GM21619 (cell line): ENCODE measurements at regions not wholly inside any gene's neighbourhood (a gene's known extent, or its start where the extent isn't known, plus 50 kb on each side); places are given as distances from the start of the nearest gene placed in this dataset.
"Not testable (repeated sequence)": the region's sequence is repeated elsewhere in the genome, so short reads cannot be mapped to it uniquely, and the experiment has no call there.

ENCODE experiments used
- ATAC-seq: cut with Tn5 transposase; IDR thresholded peaks from one replicate; pipeline ENCODE4 v1.9.1; 2021; ENCODE audit not compliant: unreplicated experiment

DNA sequence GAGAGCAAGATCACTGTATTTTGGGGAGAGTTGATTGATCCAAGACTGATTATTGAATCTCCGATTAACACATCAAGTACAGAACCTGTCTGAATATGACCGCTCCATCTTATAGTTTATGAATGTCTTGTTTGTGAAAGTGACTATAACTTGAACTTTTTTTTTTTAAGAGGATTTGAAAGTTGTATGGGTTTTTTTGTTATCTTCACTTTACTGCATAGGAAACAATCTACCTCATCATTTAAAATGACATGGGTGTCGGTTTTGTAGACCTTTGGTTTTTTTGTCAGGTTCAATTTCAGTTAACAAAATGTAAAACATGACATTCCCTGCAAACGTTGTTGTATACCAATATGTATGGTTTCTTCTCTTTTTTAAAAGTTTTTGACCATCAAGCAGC, 103.0 kb upstream of the NUDT6 start:
- no peak for ATAC-seq

DNA sequence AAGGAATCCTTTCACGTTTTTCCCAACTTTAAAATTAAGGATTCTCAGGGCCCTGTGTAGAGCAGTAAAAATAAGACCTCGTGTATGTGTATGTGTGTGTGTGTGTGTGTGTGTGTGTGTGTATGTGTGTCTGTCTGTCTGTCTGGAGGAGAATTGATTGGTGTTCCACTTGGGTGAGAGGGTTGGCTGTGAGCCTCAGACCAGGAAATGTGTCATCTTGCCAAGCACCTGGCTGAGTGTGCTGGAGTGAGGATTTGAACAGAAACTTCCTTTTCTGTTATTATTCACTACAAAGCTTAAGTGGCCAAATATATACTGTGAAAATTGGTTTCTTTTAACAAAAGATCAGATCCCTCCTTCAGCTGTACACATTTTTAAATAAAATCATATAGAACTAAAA, 103.6 kb upstream of the NUDT6 start:
- not testable (repeated sequence) for ATAC-seq

DNA sequence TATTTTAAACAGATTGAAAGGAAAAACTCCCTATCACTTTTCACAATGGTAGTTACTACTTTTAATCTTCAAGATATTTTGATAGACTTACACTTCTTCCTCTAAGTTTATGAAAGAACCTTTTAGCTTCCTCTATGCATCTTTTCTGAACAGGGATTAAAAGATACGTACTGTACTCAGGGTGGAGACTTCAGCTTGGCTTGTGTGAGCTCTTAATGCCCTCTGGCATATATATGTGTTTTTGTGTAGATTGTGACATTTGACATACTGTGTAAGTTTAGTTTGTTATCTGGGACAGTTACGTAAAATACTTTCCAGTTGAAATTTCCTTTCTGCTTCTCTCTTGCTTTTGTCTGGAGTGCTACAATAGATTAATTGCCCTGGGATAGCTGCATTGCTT, 109.3 kb upstream of the NUDT6 start:
- ATAC-seq: no peak

DNA sequence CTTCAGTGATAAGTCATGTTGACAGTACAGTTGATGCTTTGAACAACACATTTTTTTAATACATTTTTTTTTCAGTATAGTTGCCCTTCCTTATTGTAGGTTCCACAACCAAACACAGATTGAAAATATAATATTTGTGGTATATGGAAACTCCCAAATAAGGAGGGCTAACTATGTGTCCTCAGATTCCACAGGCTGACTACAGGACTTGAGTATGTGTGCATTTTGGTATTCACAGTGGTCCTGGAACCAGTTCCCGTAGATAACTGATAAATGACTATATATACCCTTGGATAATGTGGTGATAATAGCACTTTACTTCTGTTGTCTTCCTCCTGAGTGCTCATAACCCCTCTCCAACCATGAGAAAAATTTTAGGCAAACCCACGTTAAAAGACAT, 111.6 kb upstream of the NUDT6 start:
- ATAC-seq: no peak

DNA sequence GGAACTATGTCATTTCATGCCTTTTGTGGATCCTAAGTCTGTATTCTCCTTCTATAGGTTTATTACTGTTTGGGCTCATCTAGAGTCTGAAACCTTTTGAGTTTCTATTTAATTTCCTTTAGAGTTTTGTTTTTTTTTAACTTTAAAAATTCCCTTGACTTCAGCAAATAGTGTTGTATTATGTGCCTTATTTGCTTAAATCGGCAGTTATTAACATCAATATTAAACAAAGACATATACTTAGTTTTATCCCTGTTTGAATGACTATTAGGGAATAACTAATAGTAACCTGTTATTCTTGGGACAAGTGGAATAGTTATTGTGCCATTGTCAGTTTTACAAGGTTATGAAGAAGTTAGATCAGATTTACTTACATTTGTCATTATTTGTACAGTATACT, 112.8 kb upstream of the NUDT6 start:
- ATAC-seq: no peak

DNA sequence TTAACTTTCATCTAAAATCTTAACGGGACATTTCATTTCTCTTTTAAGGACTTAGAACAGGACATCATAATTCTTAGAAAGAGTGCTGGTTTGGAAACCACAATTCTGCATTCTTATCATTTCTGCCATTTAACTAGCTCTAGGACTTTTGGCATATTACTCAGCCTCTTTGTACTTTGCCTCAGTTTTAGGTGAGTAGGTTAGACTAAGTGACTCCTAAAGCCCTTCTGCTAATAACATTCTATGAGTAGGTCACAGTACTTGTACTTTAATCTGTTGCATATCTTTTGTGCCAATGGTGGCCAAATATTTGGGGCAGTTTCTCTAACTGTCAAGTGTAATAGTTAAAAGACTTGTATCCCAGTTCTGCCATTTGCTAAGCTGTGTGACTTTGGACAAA, 115.4 kb upstream of the NUDT6 start:
- ATAC-seq: no peak

DNA sequence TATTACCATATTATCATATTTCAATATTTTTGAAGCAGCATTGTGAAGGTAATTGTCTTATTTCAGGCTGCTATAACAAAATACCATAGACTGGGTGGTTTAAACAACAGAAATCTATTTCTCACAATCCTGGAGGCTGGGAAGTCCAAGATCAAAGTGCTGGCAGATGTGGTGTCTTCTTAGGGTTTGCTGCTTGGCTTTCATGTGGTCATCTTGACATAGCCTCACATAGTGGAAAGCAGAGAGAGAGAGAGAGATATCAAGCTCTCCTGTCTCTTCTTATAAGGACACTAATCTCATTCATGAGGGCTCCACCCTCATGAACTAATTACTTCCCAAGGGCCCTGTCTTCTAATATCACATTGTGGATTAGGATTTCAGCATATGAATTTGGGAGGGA, 119.7 kb upstream of the NUDT6 start:
- ATAC-seq: no peak

DNA sequence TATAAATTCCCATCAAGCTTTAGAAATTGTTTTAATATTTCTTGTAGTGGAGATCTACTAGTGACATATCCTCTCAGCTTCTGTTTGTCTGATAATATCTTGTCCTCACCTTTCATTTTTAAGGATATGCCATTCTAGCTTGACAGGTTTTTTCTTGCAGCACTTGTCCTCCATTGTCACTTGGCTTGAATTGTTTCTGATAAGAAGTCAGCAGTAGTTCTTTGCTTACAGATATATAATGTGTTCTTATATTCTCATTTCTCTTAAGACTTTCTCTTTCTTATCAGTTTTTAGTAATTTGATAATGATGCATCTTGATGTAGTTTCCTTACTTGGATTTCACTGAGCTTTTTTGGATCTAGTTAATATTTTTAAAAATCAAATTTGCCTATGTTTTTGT, 120.6 kb upstream of the NUDT6 start:
- ATAC-seq: no peak

DNA sequence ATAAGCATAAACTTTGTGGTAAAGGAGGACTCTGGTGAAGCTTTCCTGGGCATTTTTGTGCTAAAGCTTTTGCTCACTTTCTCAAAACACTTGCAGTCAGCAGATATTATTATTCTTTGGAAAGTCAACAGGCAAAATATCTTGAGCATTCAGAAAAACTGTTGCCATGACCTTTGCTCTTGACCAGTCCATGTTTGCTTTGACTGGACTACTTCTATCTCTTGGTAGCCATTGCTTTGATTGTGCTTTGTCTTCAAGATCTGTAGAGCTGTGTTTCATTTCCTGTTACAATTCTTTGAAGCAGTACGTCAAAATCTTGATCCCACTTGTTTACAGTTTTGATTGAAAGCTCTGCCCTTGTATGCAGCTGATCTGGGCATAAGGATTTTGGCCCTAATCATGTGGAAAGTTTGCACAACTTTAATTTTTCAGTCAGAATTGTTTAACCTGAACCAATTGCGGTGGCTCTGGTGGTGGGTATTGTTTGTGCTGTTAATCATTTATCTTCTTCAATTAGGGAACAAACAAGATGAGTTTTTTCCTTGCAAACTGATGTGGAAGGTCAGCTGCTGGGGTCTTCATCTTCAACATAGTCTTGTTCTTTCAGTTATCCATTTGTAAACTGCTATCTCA, 121.5 kb upstream of the NUDT6 start:
- ATAC-seq: no peak

DNA sequence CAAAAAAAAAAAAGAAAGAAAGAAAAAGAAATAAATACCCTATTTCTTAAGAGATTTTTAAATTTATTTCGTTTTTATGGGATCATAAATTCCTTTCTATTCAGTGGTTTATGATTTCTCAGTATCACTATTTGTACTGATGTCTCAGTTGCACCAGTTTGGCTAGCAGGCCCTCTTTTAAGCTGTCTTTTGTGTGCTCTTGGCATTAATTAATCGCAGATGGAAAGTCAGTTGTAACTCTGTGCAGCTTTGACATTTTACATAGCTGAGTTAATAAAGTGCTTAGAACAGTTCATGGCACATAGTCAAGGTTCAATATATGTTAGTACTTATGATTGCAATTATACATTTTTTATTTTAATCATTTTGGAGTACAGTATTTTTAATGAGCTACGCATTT, 123.7 kb upstream of the NUDT6 start:
- no peak for ATAC-seq

DNA sequence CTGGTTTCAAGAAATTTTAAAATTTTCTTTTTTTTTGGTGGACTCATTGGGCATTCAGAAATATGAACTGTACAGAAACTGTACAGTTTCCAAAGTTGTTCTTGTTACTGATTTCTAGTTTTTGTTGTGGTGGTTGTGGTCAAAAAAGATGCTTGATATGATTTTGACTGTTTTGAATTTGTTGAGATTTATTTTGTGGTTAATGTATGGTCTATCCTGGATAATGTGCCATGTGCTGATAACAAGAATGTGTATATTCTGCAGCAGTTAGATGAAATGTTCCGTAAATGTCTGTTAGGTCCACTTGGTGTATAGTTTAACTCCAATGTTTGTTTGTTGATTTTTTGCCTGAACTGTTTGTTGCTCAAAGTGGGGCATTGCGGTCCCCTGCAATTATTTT, 127.6 kb upstream of the NUDT6 start:
- ATAC-seq: no peak

DNA sequence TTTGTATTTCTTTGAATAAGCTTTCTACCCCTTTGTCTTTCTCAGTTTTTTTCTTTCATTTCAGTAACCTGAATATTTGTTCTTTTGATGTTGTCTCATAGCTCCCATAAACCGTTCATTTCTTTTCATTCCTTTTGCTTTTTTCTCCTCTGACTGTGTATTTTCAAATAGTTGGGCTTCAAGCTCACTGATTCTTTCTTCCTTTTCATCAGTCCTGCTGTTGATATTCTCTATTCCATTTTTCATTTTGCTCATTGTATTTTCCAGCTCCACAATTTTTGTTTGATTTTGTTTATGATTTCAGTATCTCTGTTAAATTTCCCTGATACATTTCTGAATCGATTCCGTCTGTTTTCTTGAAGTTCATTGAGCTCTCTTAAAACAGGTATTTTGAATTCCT, 129.6 kb upstream of the NUDT6 start:
- ATAC-seq: no peak

DNA sequence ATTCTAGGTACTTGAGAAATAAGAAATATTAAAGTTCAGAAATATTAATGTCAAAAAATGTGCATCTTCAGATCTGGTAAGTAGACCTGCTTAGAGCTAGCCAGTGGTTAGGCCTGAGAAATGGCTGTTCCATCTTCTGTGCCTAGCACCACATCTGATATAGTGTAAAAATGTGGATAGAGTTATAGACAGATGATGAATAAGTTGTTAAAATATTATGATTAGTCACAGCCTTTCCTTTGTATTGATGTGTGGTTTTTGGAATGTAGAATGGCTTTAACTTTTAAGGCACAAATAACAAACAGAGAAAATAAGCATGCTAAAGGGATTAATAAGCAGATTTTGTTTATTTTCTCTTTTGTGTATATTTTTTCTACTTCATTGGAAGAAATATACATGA, 133.5 kb upstream of the NUDT6 start:
- no peak for ATAC-seq

DNA sequence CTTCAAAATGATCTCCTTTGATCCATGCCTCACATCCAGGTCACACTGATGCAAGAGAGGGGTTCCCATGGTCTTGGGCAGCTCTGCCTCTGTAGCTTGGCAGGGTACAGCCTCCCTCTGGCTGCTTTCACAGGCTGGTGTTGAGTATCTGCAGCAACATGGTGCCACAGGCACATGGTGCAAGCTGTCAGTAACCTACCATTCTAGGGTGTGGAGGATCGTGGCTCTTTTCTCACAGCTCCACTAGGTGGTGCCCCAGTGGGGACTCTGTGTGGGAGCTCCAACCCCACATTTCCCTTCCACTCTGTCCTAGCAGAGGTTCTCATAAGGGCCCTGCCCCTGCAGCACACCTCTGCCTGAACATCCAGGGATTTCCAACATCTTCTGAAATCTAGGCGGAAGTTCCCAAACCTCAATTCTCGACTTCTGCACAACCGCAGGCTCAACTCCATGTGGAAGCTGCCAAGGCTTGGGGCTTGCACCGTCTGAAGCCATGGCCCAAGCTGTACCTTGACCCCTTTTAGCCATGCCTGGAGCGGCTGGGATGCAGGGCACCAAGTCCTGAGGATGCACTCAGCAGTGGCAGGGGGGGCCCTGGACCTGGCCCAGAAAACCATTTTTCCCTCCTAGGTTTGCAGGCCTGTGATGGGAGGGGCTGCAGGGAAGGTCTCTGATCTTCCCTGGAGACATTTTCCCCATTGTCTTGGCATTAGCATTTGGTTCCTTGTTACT, 137.8 kb upstream of the NUDT6 start:
- no peak for ATAC-seq

DNA sequence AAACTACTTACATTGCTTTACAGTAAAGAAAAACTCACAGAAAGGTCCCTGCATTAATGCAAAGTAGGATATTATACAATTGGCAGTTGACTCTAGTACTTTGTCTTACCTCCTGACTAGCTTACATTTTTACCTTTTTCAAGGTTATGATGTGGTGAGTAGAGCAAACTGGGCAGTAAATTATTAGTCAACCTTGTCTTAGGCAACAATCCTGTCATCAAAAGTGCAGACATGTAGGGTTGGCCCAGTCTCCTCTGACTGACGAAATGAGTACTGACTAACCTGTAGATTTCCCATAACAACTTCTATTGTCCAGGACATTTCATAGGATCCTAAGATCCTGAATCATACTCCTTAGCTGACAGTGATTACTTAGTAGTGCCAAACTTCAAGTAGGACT, 142.0 kb upstream of the NUDT6 start:
- no peak for ATAC-seq

DNA sequence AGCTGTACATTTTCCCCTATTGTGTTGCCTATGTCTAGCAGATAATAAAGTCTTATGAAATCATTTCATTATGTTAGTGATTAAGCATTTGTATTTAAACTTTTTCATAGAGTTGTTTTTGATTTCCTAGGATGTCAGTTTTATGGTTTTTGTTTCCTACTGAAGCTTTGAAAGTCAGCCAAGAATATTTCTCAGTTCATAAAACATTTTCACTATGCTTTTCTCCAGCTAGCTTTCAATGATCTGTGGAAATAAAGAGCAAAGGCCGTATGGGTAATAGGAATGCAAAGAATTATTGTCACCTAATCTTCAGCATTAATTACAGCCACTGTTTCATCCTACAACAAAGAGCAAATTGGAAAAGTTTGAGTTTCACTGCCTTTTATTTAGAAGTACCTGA, 145.7 kb upstream of the NUDT6 start:
- no peak for ATAC-seq

DNA sequence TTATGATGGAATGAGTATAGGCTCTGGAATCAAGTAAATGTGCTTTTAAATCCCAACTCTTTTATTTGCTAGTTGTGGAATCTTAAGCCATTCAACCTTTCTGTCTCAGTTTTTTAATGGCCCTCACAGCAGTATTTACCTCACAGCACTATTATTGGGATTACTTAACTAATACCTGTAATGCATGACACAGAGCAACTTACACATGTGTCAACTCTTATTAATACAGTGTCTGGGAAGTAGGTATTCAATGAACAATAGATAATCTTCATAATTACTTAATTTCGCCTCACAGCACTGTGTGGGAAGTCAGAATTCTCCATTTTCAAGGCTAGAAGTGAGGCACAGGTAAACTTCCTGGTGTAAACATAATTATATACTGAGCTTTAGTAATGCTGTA, 149.7 kb upstream of the NUDT6 start:
- ATAC-seq: no peak

DNA sequence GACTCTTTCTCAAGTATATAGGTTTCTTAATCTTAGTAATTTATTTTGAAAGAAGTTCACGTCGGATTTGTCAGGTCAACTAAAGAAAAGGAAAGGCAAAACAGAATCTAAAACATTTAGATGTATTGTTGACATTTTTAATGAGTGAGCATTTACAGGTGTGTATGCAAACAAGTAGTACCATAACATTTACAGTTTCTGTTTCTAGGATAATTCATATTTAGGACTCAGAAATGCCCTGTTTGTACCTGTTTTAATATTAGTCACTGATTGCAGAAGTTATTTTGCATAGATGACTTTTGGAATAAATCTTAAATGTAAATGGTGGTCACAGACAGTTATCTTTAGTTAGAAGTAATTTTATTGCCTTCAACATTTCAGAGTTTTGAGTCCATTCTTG, 151.3 kb upstream of the NUDT6 start:
- no peak for ATAC-seq

DNA sequence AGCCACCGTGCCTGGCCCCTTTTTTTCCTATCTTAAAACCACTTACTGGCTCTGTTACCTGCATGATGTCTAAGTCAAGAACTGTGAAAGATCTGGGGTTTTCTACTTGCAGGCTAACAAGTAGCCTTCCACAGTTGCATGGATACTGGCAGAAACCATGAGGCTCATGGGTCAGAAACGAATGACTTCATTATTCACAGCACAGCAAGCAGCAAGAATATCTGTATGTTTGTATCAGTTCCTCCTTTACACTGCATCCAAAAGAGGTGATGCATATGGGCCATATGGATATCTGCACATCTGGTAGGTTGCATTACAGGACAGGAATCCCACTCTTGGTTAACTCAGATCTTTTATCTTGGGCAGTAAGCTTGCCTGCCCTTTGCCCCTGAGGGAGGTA, 154.9 kb upstream of the NUDT6 start:
- ATAC-seq: no peak

DNA sequence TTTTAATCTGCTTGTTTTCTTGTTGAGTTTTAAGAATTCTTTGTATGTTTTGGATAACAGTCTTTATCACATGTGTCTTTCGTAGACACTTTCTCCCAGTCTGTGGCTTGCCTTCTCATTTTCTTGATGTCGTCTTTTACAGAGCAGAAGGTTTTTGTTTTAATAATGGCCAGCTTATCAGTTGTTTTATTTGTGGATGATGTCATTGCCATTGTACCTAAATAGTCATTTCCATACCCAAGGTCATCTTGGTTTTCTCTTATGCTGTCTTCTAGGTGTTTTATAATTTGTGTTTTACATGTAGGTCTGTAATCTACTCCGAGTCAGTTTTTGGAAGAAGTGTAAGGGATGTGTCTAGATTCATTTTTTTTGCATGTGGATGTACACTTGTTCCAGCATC, 159.6 kb upstream of the NUDT6 start:
- no peak for ATAC-seq

DNA sequence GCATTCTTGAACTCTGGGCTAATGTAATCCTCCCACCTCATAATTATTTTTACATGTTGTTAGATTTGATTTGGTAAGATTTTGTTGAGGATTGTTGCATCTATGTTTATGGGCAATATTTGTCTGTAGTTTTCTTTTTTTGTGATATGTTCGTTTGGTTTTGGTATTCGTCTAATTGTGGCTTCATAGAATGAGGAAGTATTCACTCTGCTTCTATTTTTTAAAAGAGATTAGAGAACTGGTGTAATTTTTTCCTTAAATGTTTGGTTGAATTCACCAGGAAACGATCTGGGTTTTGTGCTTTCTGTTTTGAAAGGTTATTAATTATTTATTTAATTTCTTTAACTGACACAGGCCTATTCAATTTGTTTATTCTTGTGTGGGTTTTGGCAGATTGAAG, 161.2 kb upstream of the NUDT6 start:
- ATAC-seq: no peak

DNA sequence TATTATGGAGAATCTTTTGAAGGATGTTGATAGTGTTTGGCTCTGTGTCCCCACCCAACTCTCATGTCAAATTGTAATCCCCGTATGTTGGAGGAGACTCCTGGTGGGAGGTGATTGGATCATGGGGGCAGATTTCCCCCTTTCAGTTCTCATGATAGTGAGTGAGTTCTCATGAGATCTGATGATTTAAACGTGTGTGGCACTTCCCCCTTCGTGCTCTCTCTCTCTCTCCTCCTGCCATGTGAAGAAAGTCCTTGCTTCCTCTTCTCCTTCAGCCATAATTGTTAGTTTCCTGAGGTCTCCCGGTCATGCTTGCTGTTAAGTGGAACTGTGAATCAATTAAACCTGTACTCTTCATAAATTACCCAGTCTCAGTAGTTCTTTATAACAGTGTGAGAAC, 166.1 kb upstream of the NUDT6 start:
- no peak for ATAC-seq

DNA sequence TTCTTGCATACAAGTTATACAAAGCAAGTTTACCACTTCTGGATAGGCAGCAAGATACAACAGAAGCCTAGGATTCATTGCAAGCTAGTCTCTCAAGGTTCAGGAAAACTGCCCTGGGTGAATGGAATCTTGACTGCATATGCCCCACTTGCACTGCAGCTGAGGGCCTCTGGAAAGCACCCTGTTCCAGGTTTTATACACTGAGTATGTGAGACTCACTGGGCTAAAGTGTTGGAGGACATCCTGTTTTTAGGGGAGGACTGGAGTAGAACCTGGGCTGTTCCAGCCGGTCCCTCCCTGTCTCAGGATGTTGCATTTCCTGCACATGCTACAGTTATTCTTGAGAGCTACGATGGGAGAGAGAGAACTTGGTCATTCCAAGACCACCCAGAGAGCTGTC, 168.5 kb upstream of the NUDT6 start:
- ATAC-seq: no peak
